Stimulated activated CD8-positive, alpha-beta memory T cell treated with anti-CD3 and anti-CD28 coated beads, Interleukin-7, amount 100 ng/mL, for 4 hours (primary cell): ENCODE measurements at regions not wholly inside any gene's neighbourhood (a gene's known extent, or its start where the extent isn't known, plus 50 kb on each side); places are given as distances from the start of the nearest gene placed in this dataset.
"Not testable (repeated sequence)": the region's sequence is repeated elsewhere in the genome, so short reads cannot be mapped to it uniquely, and the experiment has no call there.

ENCODE experiments used
- DNase-seq, 2 donors: peaks; one replicate each; pipeline ENCODE4 v3.0.0-alpha.2; 2020; ENCODE audit warnings: low read depth in 2 of 2

GRCh38 chr10:14429043-14429700 is 98.4 kb upstream of the FRMD4A start:
- DNase-seq = no peak

GRCh38 chr10:14425034-14425433 is 94.3 kb upstream of the FRMD4A start:
- no peak for DNase-seq

GRCh38 chr10:14423111-14423744 is 92.5 kb upstream of the FRMD4A start:
- no peak for DNase-seq

GRCh38 chr10:14422431-14422830 is 91.7 kb upstream of the FRMD4A start:
- no peak for DNase-seq

GRCh38 chr10:14421941-14422340 is 91.2 kb upstream of the FRMD4A start:
- DNase-seq = no peak

GRCh38 chr10:14417336-14417735 is 86.6 kb upstream of the FRMD4A start:
- DNase-seq = not testable (repeated sequence)

- no peak for DNase-seq
These were observed 85.6 kb upstream of the FRMD4A start for GRCh38 chr10:14416308-14416700.

- DNase-seq = no peak
These were observed 85.1 kb upstream of the FRMD4A start for GRCh38 chr10:14415676-14416307.

GRCh38 chr10:14414901-14415300 is 84.2 kb upstream of the FRMD4A start:
- no peak for DNase-seq

- DNase-seq = no peak
These were observed 82.8 kb upstream of the FRMD4A start for GRCh38 chr10:14413523-14413922.

GRCh38 chr10:14412624-14413023 is 81.9 kb upstream of the FRMD4A start:
- no peak for DNase-seq

- DNase-seq = no peak
These were observed 79.2 kb upstream of the FRMD4A start for GRCh38 chr10:14409856-14410458.

- DNase-seq = peak; percentile 2 to 30
These were observed 78.5 kb upstream of the FRMD4A start for GRCh38 chr10:14409247-14409646.

GRCh38 chr10:14408139-14408538 is 77.4 kb upstream of the FRMD4A start:
- DNase-seq = no peak

- no peak for DNase-seq
These were observed 76.8 kb upstream of the FRMD4A start for GRCh38 chr10:14407567-14407966.

GRCh38 chr10:14405076-14406065 is 74.6 kb upstream of the FRMD4A start:
- no peak for DNase-seq

GRCh38 chr10:14403881-14404623 is 73.3 kb upstream of the FRMD4A start:
- DNase-seq = no peak

- no peak for DNase-seq
These were observed 72.6 kb upstream of the FRMD4A start for GRCh38 chr10:14403359-14403758.

GRCh38 chr10:14399641-14400040 is 68.9 kb upstream of the FRMD4A start:
- DNase-seq = no peak

- DNase-seq = no peak
These were observed 66.3 kb upstream of the FRMD4A start for GRCh38 chr10:14397066-14397465.
